NCI-H2227 treated with DMSO at 0.1 percent for 48 hours (cell line): ENCODE measurements at regions not wholly inside any gene's neighbourhood (a gene's known extent, or its start where the extent isn't known, plus 50 kb on each side); places are given as distances from the start of the nearest gene placed in this dataset.
"Not testable (repeated sequence)": the region's sequence is repeated elsewhere in the genome, so short reads cannot be mapped to it uniquely, and the experiment has no call there.

Source experiments
- DNase-seq: peaks from one replicate; lab custom pipeline; 2025; lab: John Stamatoyannopoulos, UW

GRCh38 chr4:189703000-189703399 lies 237.7 kb upstream of the FRG1 start:
- DNase-seq: peak; percentile 20

GRCh38 chr4:189706821-189707220 lies 233.9 kb upstream of the FRG1 start:
- not testable (repeated sequence) for DNase-seq

GRCh38 chr4:189707227-189707626 lies 233.4 kb upstream of the FRG1 start:
- DNase-seq: not testable (repeated sequence)

GRCh38 chr4:189711956-189712355 lies 228.7 kb upstream of the FRG1 start:
- not testable (repeated sequence) for DNase-seq

GRCh38 chr4:189721016-189721993 lies 219.4 kb upstream of the FRG1 start:
- DNase-seq: not testable (repeated sequence)

GRCh38 chr4:189722324-189723003 lies 218.2 kb upstream of the FRG1 start:
- DNase-seq: peak; percentile 27

- DNase-seq: not testable (repeated sequence)
These were observed 212.6 kb upstream of the FRG1 start for GRCh38 chr4:189727982-189728638.

GRCh38 chr4:189731989-189732388 lies 208.7 kb upstream of the FRG1 start:
- not testable (repeated sequence) for DNase-seq

- DNase-seq: not testable (repeated sequence)
These were observed 207.2 kb upstream of the FRG1 start for GRCh38 chr4:189733507-189733906.

- DNase-seq: not testable (repeated sequence)
These were observed 205.9 kb upstream of the FRG1 start for GRCh38 chr4:189734648-189735267.

GRCh38 chr4:189736656-189737055 lies 204.0 kb upstream of the FRG1 start:
- not testable (repeated sequence) for DNase-seq

GRCh38 chr4:189740118-189740517 lies 200.6 kb upstream of the FRG1 start:
- not testable (repeated sequence) for DNase-seq

- no peak for DNase-seq
These were observed 199.8 kb upstream of the FRG1 start for GRCh38 chr4:189740873-189741272.

- DNase-seq: not testable (repeated sequence)
These were observed 187.6 kb upstream of the FRG1 start for GRCh38 chr4:189753092-189753491.

GRCh38 chr4:189763583-189763982 lies 177.1 kb upstream of the FRG1 start:
- DNase-seq: no peak

GRCh38 chr4:189765301-189765700 lies 175.4 kb upstream of the FRG1 start:
- DNase-seq: no peak

- DNase-seq: no peak
These were observed 174.9 kb upstream of the FRG1 start for GRCh38 chr4:189765736-189766135.

GRCh38 chr4:189767941-189768340 lies 172.7 kb upstream of the FRG1 start:
- no peak for DNase-seq

- DNase-seq: no peak
These were observed 171.5 kb upstream of the FRG1 start for GRCh38 chr4:189769131-189769530.

GRCh38 chr4:189771696-189772361 lies 168.8 kb upstream of the FRG1 start:
- no peak for DNase-seq

- no peak for DNase-seq
These were observed 166.8 kb upstream of the FRG1 start for GRCh38 chr4:189773909-189774308.
